Suprapubic skin (tissue), 4 donors: ENCODE measurements at regions not wholly inside any gene's neighbourhood (a gene's known extent, or its start where the extent isn't known, plus 50 kb on each side); places are given as distances from the start of the nearest gene placed in this dataset.

ENCODE experiments used
- DNase-seq, 2 donors: peaks; one replicate each; pipeline ENCODE4 v3.0.0-alpha.2; 2019; ENCODE audit warnings: low spot score in 2 of 2
- H3K27ac ChIP-seq: fragments of 200-600 bp; sonication (generic); one replicate; pipeline ENCODE4 v1.5.1; 2019
- H3K27me3 ChIP-seq: fragments of 200-600 bp; sonication (generic); one replicate; pipeline ENCODE4 v1.5.1; 2019
- H3K36me3 ChIP-seq: fragments of 200-600 bp; sonication (generic); one replicate; pipeline ENCODE4 v1.5.1; 2019
- H3K4me1 ChIP-seq: fragments of 200-600 bp; sonication (generic); one replicate; pipeline ENCODE4 v1.5.1; 2019
- H3K4me3 ChIP-seq: fragments of 200-600 bp; sonication (generic); one replicate; pipeline ENCODE4 v1.5.1; 2019; ENCODE audit warnings: mild to moderate bottlenecking
- H3K9me3 ChIP-seq: fragments of 200-600 bp; sonication (generic); one replicate; pipeline ENCODE4 v1.5.1; 2019
- EP300 ChIP-seq: sonication (generic); formaldehyde crosslinking; IDR thresholded peaks from one replicate; pipeline ENCODE4 v1.6.1; 2017; ENCODE audit warnings: antibody characterized with exemption
- POLR2A ChIP-seq, 2 donors: fragments of 450-650 bp; IDR thresholded peaks; one replicate each; pipeline ENCODE4 v1.6.1; 2017; ENCODE audit warnings: antibody characterized with exemption in 2 of 2, mild to moderate bottlenecking in 2 of 2, moderate library complexity in 2 of 2
- POLR2AphosphoS5 ChIP-seq, 3 donors: sonication (generic); formaldehyde crosslinking; IDR thresholded peaks; one replicate each; pipeline ENCODE4 v1.6.1; 2017; ENCODE audit warnings: antibody characterized with exemption in 3 of 3
- WGBS: methylation state at CpG from one replicate; pipeline ENCODE4 v1.1.5; 2018; 5-methylcytosine and 5-hydroxymethylcytosine counted together
- TF ChIP-seq, protein P1 (sequence below), 2 donors: fragments of 200-600 bp in 1 of 2; fragments of 450-650 bp in 1 of 2; sonication (generic) in 1 of 2; IDR thresholded peaks; one replicate each; pipeline ENCODE4 v1.5.1; 2016 to 2019; ENCODE audit warnings: antibody characterized with exemption in 2 of 2, mild to moderate bottlenecking in 1 of 2, moderate library complexity in 1 of 2

GRCh38 chr2:215567504-215567903 is 131.6 kb upstream of the FN1 start:
- H3K36me3 ChIP-seq, result no peaks in the 10 kb centered on the region
- H3K27me3 ChIP-seq, result no peaks in the 10 kb centered on the region
- no peak for TF ChIP-seq POLR2AphosphoS5 (IDR thresholded peaks at IDR 0.05)
- no peak for TF ChIP-seq POLR2A (IDR thresholded peaks at IDR 0.05)
- TF ChIP-seq EP300, result no peak
- TF ChIP-seq, protein P1, sequence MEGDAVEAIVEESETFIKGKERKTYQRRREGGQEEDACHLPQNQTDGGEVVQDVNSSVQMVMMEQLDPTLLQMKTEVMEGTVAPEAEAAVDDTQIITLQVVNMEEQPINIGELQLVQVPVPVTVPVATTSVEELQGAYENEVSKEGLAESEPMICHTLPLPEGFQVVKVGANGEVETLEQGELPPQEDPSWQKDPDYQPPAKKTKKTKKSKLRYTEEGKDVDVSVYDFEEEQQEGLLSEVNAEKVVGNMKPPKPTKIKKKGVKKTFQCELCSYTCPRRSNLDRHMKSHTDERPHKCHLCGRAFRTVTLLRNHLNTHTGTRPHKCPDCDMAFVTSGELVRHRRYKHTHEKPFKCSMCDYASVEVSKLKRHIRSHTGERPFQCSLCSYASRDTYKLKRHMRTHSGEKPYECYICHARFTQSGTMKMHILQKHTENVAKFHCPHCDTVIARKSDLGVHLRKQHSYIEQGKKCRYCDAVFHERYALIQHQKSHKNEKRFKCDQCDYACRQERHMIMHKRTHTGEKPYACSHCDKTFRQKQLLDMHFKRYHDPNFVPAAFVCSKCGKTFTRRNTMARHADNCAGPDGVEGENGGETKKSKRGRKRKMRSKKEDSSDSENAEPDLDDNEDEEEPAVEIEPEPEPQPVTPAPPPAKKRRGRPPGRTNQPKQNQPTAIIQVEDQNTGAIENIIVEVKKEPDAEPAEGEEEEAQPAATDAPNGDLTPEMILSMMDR (IDR thresholded peaks at IDR 0.05), result no peak
- no peak overlapping the region for H3K27ac ChIP-seq
- 80% methylated on average over 5 of the region's 5 CpGs for WGBS
- no peaks in the 10 kb centered on the region for H3K4me1 ChIP-seq
- H3K9me3 ChIP-seq, result no peaks in the 10 kb centered on the region
- no peak overlapping the region for H3K4me3 ChIP-seq
- DNase-seq, result no peak

GRCh38 chr2:215565897-215566296 is 130.0 kb upstream of the FN1 start:
- Histone ChIP-seq H3K4me3 (no peak overlapping the region), H3K9me3 (no peaks in the 10 kb centered on the region), H3K36me3 (no peaks in the 10 kb centered on the region), H3K27ac (no peak overlapping the region), H3K4me1 (no peaks in the 10 kb centered on the region), H3K27me3 (no peaks in the 10 kb centered on the region)
- DNase-seq, result no peak
- no peak for TF ChIP-seq EP300
- TF ChIP-seq POLR2A (IDR thresholded peaks at IDR 0.05), result no peak
- TF ChIP-seq, protein P1 (IDR thresholded peaks at IDR 0.05), result no peak
- no peak for TF ChIP-seq POLR2AphosphoS5 (IDR thresholded peaks at IDR 0.05)
- 84% methylated on average over 2 of the region's 2 CpGs for WGBS

DNA sequence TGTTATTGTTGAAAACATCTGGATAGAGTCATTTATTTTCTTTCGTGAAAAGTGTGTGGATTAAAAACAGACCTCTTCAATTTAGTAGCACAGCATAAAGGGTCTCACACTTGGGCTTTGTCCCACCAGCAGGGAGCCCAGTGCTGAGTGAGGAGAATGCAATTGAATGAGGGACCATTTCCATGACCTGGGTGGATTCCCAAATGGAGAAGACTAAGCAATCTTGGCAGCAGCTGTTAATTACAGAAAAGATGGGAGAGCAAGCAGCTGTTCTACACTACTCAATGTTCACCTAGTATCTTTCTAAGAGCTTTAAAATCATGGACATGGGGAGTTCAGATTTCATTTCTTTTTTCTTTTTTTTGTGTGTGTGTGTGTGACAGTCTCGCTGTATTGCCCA is 121.8 kb upstream of the FN1 start:
- no peak for DNase-seq
- Histone ChIP-seq H3K4me1 (no peaks in the 10 kb centered on the region), H3K27ac (no peak overlapping the region), H3K36me3 (no peaks in the 10 kb centered on the region), H3K27me3 (no peaks in the 10 kb centered on the region), H3K9me3 (no peaks in the 10 kb centered on the region), H3K4me3 (no peak overlapping the region)
- TF ChIP-seq POLR2A (IDR thresholded peaks at IDR 0.05) (no peak), EP300 (no peak), POLR2AphosphoS5 (IDR thresholded peaks at IDR 0.05) (no peak)
- TF ChIP-seq, protein P1 (IDR thresholded peaks at IDR 0.05), result no peak
- 80% methylated on average over 2 of the region's 2 CpGs for WGBS

DNA sequence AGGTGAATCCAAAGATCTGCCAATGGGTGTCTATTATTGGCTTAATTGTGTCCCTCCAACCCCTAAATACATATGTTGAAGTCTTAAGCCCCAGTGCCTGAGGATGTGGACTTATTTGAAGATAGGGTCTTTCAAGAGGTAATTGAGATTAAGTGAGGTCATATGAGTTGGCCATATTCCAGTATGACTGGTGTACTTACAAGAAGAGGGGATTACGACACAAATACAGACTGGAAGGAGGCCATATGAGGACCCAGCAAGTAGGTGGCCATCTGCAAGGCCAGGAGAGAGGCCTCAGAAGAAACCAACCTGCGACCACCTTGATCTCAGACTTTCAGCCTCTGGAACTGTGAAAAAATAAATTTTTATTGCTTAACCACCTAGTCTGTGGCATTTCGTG is 121.1 kb upstream of the FN1 start:
- no peaks in the 10 kb centered on the region for H3K9me3 ChIP-seq
- no peaks in the 10 kb centered on the region for H3K27me3 ChIP-seq
- TF ChIP-seq, protein P1 (IDR thresholded peaks at IDR 0.05), result no peak
- TF ChIP-seq POLR2A (IDR thresholded peaks at IDR 0.05), result no peak
- no peak for TF ChIP-seq EP300
- TF ChIP-seq POLR2AphosphoS5 (IDR thresholded peaks at IDR 0.05), result no peak
- H3K36me3 ChIP-seq, result no peaks in the 10 kb centered on the region
- no peaks in the 10 kb centered on the region for H3K4me1 ChIP-seq
- H3K4me3 ChIP-seq, result no peak overlapping the region
- 84% methylated on average over 3 of the region's 3 CpGs for WGBS
- no peak overlapping the region for H3K27ac ChIP-seq
- no peak for DNase-seq

GRCh38 chr2:215554689-215555498 is 119.0 kb upstream of the FN1 start:
- TF ChIP-seq POLR2AphosphoS5 (IDR thresholded peaks at IDR 0.05) (no peak), EP300 (no peak), POLR2A (IDR thresholded peaks at IDR 0.05) (no peak)
- TF ChIP-seq, protein P1 (IDR thresholded peaks at IDR 0.05), result no peak
- H3K27ac ChIP-seq, result no peak overlapping the region
- H3K4me3 ChIP-seq, result no peak overlapping the region
- 54% methylated on average over 5 of the region's 5 CpGs for WGBS
- H3K27me3 ChIP-seq, result no peaks in the 10 kb centered on the region
- no peaks in the 10 kb centered on the region for H3K36me3 ChIP-seq
- no peak for DNase-seq
- H3K9me3 ChIP-seq, result no peaks in the 10 kb centered on the region
- H3K4me1 ChIP-seq, result no peaks in the 10 kb centered on the region
